GM12875 (cell line): ENCODE measurements at regions not wholly inside any gene's neighbourhood (a gene's known extent, or its start where the extent isn't known, plus 50 kb on each side); places are given as distances from the start of the nearest gene placed in this dataset.

Source experiments
- H3K4me3 ChIP-seq: one replicate; pipeline ENCODE4 v1.5.1; 2011; ENCODE audit warnings: low read depth, low read length, control low read depth
- CTCF ChIP-seq: IDR thresholded peaks from 2 replicates; pipeline ENCODE4 v1.5.1; 2011; ENCODE audit warnings: low read depth, mild to moderate bottlenecking, control low read depth, inconsistent platforms, low read length, moderate library complexity, borderline replicate concordance; ENCODE audit not compliant: insufficient read depth

DNA sequence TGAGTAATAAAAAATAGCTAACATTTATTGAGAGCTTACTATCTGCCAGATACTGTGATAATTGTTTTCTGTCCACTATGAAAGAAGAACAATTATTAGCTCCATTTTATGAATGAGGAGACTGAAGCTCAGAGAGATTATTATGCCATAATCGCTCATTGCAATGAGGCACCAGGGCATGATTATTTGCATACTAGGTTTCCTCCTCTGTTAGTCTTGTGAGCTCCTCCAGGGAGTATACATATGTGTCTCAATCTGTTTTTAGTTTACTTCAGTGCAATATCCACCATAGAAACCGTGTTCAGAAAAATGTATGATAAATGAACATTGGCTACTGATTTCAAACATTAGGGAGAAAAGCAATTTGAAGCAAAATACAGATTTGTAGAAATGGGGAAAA is 139.4 kb upstream of the OTUD4 start:
- no peak overlapping the region for H3K4me3 ChIP-seq
- no peak for TF ChIP-seq CTCF

DNA sequence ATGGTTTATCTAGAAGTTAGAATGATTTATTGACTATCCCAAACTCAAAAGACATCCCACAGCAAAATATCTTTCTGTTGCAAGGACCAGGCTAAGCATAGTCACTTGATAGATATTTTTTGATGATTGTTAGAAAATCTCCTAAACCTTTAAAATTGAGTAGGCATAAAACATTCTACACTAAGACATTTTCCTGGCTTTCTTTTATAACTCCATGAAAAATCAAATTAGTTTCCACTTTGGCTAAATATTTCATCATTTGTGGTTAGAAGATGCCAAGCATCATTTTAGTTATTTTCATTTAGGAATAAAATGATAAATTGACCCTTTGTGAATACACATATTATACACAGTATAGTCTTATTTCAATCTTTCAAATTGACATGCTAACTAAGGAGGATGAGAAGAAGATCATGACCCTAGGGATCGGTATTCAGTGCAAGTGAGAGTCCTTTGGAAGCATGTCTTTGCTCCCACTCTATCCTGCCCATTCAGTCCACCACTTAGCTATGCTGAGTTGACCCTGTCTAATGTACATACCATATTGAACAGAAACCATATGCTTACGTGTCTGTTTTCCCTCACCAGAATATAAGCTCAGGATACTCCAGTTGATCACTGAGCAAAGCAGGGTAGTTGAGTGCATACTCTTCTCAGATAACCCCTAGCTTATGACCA is 136.6 kb upstream of the OTUD4 start:
- TF ChIP-seq CTCF, result no peak
- no peak overlapping the region for H3K4me3 ChIP-seq

DNA sequence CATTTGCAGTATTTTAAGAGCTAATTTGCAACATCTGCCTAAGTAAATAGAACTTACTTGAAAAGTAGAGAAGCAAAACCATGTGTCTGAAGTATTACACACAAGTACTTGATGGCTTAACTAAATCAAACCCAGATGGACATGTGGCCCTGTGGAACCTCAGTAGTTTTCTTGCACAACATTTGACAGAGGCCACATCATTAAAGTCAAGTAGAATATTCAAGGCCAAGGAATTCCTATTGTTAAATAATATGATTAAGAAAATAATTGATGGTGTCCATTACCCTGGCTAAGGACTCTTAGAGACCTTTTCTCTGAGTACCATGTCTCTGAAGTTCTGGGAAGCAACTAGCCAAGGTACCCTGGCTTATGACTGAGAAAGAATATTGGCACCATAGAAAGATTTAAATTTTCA is 135.4 kb upstream of the OTUD4 start:
- no peak overlapping the region for H3K4me3 ChIP-seq

GRCh38 chr4:145308598-145308997 is 128.2 kb upstream of the OTUD4 start:
- no peak for TF ChIP-seq CTCF
- no peak overlapping the region for H3K4me3 ChIP-seq

More for the DNA sequence above, 135.4 kb upstream of the OTUD4 start:
- no peak for TF ChIP-seq CTCF

DNA sequence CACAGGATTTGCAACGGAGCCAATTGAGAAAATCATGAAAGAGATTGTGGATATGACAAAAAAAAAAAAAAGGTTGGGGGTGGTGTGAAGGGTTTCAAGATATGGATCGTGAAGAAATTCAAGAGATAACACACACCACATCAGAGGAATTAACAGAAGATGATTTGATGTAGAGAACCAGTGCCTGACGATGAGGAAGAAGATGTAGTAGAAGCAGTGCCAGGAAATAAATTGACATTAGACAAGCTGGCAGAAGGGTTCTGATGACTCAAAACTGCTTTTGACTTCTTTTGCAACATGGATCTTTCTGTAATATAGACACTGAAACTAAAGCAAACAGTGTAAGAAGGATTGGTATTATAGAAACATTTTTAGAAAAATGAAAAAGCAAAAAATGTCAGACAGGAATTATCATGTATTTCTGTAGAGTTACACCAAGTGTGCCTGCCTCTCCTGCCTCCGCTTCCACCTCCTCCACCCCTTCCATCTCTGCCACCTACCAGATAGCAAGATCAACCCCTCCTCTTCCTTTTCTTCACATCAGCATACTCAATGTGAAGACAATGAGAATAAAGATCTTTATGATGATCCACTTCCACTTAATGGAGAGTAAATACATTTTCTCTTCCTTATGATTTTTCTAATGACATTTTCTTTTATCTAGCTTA is 127.5 kb upstream of the OTUD4 start:
- H3K4me3 ChIP-seq, result no peak overlapping the region
- no peak for TF ChIP-seq CTCF

- no peak for TF ChIP-seq CTCF
- no peak overlapping the region for H3K4me3 ChIP-seq
Observed at GRCh38 chr4:145307120-145307519, 126.7 kb upstream of the OTUD4 start.

DNA sequence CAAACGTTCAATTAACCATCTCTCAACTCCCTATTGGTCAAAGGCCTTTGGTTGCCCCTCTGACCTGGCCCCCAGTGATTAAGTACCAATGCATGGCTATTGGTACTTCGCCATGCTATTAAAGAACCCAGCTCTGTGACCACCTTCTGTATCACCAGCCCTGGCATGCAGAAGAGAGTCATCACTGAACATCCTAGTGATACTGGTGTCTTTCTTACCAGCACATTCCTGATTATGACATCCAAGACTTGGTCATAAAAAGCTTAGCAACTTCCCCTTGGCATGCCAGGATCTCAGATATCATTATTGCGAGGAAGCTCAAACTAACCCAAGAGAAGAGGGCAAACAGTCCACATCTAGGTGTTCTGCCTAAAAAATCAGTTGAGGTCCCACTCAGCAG is 122.3 kb upstream of the OTUD4 start:
- H3K4me3 ChIP-seq, result no peak overlapping the region
- TF ChIP-seq CTCF, result no peak
